ENCODE measurements at regions not wholly inside any gene's neighbourhood (a gene's known extent, or its start where the extent isn't known, plus 50 kb on each side); places are given as distances from the start of the nearest gene placed in this dataset.
"Not testable (repeated sequence)": the region's sequence is repeated elsewhere in the genome, so short reads cannot be mapped to it uniquely, and the experiment has no call there.

DNA sequence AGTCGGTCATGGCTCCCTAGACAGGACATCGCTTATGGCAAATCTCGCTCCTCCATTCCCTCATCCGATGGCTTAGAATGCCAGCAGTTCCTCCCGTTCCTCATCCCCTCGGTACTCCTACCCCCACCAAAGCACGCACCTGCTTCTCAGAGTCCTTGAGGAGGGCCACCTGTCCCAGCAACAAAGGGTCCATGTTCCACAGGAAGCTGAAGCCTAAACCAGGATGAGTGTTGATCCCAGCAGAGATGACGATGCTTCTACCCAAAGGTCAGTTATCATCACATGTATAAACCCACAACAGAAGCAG, 111.2 kb downstream of the THBS2 start:
- no peak for DNase-seq

- no peak for DNase-seq
Observed at GRCh38 chr6:169141671-169142537, 111.7 kb downstream of the THBS2 start.

- DNase-seq, result no peak
Observed at GRCh38 chr6:169140986-169141495, 112.6 kb downstream of the THBS2 start.

GRCh38 chr6:169139179-169139971, 114.3 kb downstream of the THBS2 start:
- no peak for DNase-seq

GRCh38 chr6:169132352-169132940, 121.2 kb downstream of the THBS2 start:
- no peak for DNase-seq

DNA sequence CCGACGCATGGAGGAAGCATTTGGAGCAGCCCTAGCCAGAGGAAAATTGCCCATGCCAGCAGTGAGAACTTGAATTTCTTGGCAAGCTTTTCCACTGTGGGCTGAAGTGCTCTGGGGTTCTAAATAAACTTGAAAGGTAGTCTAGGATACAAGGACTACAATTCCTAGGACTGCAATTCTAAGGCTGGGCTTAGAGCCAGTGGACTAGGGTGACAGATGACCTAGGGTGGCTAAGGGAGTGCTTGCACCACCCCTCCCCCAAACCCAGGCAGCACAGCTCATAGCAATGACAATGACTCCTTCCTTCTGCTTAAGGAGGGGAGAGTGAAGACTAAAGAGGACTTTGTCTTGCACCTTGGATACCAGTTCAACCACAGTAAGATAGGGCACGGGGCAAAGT, 122.3 kb downstream of the THBS2 start:
- DNase-seq, result no peak

DNA sequence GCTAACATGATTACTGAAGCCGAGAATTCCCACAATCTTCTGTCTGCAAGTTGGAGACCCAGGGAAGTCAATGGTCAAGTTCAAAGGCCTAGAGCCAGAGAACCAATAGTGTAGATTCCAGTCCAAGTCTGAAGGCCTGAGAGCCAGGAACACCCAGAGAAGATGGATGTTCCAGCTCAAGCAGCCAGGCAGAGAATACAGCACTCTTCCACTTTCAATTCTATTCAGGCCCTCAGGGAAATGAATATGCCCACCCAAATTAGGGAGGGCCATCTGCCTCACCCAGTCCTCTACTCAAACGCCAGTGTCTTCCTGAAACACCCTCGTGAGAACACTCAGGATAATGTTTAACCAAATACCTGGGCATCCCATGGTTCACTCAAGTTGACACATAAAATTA, 123.5 kb downstream of the THBS2 start:
- DNase-seq, result no peak

DNA sequence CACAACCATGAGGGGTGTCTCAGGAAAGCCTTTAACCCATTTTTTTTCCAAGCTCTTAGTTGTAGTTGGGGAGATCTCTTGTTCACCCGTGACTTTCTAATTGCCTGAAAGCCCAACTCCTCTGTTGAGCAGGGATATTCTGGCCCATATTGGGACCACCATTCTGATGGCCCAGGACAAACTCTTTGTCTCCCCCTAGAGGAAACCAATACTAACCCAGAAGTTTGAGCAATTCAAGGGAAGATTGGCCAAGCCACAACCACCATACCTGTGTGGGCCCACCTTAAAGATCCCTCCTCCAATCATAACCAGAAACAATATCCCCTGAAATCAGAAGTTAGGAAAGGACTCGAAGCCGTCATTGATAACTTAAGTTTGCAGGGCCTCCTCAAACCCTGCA, 132.6 kb downstream of the THBS2 start:
- no peak for DNase-seq

- DNase-seq, result no peak
Observed at GRCh38 chr6:169119669-169120068, 134.0 kb downstream of the THBS2 start.

- no peak for DNase-seq
Observed at GRCh38 chr6:169118346-169118830, 135.3 kb downstream of the THBS2 start.

DNA sequence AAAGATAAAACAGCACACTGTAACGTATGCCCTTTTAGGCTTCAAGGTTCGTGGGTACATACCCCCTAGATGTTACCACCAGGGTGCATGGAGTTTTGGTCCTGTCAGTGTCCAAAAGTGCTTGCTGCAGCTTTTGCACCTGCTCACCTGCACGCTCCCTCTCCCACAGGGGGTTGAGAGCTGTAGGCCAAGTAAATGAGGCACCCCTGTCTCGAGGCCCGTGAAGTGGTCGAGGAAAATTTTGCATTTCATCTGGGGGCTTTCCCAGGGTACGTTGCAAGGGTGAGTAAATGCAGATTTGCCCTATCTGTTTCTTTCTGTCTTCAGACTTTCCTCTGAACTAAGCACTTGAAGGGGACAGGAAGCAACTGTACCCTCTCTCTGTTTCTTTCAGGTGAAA, 136.0 kb downstream of the THBS2 start:
- DNase-seq, result no peak

DNA sequence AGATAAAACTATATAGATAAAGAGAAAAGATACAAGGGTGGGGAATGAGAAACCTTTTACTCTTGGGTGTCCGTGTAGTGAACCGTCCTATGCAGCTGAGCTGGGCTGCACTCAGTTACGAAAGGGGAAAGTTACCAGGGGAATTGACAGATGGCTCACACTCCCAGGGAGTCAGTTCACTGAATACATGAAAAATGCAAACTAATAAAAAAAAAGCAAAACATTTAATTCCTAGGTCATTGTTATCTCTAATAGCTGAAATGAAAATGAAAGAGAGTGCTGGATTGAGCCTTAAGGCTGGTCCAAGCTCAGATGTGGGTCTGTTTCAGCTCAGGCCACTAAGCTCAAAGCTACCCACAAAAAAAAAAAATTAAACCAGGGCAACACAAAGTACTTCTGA, 138.0 kb downstream of the THBS2 start:
- DNase-seq, result no peak

DNA sequence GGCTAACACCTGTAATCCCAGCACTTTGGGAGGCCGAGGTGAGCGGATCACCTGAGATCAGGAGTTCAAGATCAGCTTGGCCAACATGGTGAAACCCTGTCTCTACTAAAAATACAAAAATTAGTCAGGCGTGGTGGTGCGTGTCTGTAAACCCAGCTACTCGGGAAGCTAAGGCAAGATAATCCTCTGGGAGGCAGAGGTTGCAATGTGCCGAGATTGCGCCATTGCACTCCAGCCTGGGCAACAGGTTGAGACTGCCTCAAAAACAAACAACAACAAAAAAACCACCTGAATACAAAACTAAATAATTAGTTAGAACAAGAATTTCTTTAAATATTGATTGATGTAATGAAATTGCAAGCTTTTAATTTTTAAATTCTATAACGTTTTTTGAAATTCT, 139.0 kb downstream of the THBS2 start:
- DNase-seq, result not testable (repeated sequence)

DNA sequence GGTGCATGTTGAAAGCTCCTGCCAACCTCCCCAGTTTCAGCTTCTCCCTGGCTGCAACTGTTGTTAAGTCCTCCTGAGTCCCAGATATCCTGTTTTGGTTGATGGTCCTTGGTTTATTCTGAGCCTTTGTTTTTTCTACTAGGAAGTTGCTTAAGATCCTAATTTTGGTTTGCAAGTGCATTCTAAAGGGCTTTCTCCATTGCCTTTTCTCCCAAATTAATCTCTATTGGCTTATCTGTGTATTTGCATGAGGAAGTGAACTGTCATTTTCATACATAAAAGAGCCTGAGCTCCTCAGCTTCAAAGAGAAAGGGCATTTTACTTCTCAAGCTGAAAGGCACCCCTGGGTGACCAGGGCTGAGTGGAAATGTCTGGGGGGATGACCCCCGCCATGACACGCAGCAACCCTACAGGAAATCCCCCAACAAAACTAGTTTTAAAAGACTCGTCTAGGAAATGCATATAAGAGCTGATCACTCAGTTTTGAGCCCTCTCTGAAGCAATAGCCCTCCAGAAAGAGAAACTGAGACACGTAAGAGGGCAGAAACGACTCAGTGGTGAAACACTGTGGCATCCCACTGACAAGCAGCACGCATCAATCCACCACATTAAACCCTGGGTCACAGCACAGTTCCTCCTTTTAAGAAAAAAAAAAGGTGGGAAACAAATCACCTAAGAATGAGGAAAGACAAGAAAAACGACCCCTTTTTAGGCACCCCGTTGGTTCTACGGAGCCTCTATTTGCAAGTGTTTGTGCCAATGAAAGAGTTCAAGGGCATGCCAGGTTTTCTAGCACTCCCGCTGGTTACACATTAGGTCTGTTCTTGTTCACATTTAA, 140.9 kb downstream of the THBS2 start:
- DNase-seq, result no peak

DNA sequence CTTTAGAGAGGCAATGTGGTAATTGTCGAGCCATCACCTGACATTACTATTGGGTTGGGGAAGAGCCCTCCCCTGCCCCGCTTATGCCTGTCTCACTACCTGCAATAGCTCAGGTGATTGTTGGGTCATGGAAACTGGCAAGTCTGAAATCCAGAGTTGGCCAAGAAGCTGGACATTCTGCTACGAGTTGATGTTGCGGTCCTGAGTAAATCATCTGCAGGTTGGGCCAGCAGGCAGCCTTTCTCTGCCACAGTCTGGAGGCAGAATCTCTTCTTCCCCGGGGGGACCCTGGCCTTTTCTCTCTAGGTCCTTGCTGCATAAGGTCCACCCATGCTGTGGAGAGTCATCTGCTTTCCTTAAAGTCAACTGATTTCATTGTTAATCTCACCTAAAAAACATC, 142.4 kb downstream of the THBS2 start:
- no peak for DNase-seq

GRCh38 chr6:169109411-169110220, 144.0 kb downstream of the THBS2 start:
- DNase-seq, result no peak

DNA sequence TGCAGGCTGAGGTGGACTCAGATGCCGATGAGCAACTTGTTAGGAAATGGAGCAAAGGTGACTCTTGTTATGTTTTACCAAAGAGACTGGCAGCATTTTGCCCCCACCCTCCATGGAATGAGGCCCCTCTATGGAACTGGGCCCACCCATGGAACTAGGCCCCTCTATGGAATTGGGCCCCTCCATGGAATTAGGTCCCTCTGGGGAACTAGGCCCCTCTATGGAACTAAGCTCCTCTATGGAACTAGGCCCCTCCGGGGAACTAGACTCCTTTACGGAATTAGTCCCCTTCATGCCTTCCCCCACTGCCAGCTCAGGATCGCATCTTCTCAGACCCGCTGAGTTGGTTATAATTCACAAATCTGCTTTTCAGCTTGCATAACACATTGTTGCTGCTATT, 144.9 kb downstream of the THBS2 start:
- DNase-seq, result no peak

- DNase-seq, result no peak
Observed at GRCh38 chr6:169106176-169106575, 147.5 kb downstream of the THBS2 start.

- no peak for DNase-seq
Observed at GRCh38 chr6:169101981-169102380, 151.7 kb downstream of the THBS2 start.

GRCh38 chr6:169101036-169101805, 152.4 kb downstream of the THBS2 start:
- no peak for DNase-seq

Data from CD4-positive, alpha-beta T cell treated with Interferon alpha-2 for 1 hour (primary cell).